ENCODE measurements at regions not wholly inside any gene's neighbourhood (a gene's known extent, or its start where the extent isn't known, plus 50 kb on each side); places are given as distances from the start of the nearest gene placed in this dataset.
"Not testable (repeated sequence)": the region's sequence is repeated elsewhere in the genome, so short reads cannot be mapped to it uniquely, and the experiment has no call there.

DNA sequence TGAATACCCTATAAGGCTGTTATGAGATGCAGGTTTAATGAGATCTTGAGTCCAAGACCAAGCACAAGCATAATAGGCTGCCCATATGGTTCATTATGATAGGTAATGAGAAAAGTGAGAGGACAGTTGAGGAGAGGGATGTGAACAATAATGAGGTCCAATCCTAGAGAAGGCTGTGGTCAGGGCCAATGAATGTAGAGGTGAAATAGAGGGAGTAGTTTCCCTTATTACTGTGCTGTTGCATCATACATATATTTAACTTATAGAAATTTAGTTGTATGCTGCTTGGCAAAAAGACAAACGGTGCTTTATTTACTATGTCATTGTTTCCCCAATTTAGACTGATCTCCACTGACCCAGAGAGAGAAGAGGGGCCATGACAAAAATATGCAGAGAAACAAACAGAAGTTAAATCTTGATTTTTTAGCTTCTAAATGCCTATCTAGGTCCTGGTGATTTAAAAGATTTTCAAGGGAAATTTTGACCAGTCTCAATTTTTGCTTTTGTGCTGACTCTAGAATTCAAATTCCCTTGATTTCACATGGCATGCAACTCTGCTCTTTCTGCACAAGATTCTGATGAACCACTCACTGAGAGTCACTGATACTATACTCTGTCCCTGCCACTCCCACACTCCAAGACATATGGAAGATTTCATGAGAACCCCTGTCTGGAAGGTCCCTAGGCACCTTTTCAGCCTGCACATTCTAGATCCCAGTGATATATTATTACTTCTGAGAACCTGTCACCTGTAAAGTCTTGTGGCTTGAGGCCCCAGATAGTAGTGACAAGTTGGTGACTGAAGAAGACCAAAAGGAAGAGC lies 159.7 kb downstream of the VSIG4 start:
- no peak for DNase-seq

DNA sequence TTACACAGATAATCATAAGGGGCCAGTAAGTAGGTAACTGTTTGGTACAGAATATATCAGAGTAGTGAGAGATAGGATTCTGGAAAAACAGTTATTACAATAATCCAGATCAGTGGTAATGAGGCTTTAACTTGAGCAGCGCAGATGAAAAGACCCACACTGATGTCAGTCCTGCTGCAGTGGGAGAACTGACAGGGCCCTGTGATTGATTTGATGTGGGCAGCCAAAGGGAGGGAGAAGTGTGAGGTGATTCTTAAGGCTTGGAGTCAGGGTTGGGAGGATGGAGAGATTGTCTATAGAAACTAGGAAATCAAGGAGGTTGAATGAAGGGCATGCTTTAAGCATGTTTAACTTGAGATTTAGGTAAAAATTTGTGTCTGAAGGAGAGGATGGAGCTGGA lies 161.4 kb downstream of the VSIG4 start:
- no peak for DNase-seq

DNA sequence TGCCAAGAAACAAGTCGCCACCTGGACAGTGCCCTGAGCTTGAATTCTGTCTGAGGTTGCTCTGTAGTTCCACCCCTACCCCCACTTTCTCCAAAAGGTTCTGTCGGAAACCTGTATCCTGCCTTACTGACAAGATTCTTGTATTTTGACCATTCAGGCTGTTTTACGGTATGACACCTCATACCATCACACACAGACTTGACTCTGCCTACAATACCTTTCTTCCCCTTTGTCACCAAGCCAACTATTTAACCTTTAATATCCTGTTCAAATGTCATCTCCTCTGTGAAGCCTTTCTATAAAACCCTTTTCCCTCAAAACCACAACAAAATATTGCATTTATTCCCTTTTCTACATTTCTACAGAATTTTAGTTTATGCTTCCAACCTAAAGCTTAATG lies 161.9 kb downstream of the VSIG4 start:
- DNase-seq: no peak

DNA sequence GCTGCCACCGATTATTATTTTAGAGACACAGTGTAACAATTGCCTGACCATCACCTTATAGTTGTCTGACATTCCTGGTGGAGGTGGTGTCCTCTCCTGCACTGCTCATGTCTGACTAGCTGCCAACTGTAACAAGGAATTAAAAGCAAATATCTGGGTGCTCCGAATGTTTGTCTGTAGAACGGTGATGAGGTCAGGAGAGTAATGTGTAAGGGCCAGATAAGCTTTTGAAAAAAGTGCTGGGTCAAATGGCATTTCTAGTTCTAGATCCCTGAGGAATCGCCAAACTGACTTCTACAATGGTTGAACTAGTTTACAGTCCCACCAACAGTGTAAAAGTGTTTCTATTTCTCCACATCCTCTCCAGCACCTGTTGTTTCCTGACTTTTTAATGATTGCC lies 164.3 kb downstream of the VSIG4 start:
- not testable (repeated sequence) for DNase-seq

DNA sequence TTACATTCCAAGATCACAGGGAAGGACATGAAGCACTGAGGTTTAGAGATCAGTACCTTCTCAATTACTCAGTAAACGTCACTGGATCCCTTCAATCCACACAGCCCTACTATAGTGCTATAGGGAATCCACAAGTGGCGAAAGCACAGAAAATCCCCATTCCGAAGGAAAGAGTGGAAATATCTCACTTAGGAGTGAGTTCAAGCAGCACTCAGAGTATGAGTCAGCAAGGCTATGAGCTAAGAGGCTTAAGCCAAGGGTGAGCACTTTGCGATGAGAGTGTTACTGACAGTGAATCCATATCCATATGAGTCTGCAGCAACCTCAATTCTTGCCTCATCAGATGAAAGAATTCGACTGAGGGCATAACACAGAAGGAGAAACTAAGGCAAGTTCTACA lies 165.1 kb downstream of the VSIG4 start:
- no peak for DNase-seq

DNA sequence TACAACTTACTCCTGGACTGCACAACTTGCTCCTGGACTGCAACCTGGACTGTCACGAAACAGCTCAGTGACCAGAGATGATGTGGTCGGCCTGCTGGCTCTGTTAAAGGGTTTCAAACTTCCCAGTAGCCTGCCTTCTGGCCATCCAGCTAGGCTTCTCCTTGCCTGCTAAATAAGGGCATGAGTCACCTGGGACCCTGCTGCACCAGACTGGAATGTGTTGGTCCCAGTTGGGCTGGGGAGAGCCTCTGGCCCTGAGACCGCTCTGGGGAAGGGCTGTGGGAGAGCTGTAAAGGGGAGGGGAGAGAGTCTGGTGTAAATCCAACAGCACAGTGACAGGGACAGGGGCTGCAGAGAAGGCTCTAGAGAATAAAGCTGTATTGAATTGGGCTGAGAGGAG lies 165.8 kb downstream of the VSIG4 start:
- no peak for DNase-seq

DNA sequence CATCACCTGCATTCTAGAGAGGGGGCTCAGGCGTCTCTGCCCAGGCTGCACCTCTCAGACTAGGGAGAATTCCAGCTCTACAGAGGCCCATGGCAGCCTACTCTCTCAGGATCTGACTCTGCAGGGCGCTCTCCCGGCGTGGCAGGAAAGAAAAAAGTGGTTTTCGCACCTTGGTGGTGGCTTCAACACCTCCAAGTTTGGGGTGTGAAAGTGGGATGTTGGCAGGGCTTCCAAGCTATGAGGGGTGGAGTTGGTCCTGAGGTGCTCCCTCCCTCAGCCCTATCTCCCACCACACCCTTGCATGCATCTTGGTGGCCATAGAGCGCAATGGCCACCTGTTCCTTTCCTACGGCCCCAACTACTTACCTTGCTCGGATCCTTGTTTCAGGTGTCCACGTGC lies 166.5 kb downstream of the VSIG4 start:
- no peak for DNase-seq

DNA sequence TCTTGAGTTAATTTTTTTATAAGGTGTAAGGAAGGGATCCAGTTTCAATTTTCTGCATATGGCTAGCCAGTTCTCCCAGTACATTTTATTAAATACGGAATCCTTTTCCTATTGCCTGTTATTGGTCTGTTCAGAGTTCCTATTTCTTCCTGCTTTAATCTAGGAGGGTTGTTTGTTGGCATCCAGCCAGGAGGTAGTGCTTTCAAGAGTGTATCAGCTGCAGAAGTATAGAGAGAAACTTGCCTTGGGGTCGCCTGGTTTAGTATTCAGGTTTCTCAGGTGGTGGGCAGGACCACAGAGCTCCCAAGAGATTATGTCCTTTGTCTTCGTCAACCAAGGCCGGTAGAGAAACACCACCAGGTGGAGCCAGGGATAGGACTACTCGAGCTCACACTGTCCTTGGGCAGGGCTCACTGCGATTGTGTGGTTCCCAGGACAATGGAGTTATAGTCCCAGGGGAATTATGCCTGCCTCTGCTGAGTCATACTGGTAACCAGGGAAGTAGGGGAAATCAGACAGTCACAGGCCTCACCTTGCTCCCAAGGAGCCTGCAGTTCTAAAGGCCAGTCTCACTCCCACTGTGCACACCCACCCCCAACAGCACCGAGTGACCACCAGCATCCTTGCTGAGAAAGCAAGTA lies 168.1 kb downstream of the VSIG4 start:
- peak; percentile 56 for DNase-seq

DNA sequence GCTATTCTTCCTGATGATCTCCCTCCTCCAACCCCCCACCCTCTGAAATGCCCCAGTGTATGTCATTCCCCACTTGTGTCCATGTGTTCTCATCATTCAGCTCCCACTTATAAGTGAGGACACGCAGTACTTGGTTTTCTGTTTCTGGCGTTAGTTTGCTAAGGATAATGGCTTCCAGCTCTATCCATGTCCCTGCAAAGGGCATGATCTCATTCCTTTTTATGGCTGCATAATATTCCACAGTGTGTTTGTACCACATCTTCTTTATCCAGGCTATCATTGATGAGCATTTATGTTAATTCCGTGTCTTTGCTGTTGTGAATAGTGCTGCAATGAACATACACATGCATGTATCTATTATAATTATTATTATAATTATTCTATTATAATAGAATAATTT lies 169.3 kb downstream of the VSIG4 start:
- not testable (repeated sequence) for DNase-seq

DNA sequence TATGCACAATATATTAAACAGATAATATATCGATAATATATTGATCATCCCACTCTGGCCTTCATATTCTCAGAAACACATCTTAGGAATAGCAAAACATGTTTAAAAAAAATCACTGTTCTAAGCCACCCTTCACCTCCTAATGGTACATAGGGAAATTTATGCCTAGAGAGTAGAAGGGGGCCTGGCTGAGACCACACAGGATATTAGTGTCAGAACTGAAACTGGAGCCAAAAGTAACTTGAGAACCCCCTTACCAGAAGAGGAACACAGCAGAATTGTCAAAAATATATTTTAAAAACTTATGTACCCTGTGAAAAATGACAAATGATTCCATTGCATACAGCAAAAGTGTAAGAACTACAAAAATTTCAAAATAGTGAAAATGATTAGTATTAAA lies 173.1 kb downstream of the VSIG4 start:
- DNase-seq: no peak

DNA sequence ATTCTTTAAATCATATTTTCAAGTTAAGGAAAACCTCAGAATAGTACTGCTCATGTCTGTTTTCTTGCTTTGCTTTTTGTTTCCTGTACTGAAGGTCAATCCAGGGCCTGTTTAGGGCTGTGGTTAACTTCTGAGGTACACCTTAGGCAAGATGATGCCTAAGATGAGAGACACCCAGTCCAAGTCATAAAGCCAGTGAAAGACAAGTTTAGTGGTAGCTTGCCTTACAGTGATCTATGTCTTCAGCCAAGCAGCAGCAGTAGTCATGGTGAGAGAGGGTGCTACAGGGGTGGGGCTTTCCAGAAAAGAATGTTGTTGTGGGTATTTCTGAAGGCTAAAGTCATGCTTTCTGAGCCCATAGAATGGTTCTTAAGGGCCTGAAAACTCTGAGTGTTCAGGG lies 173.7 kb downstream of the VSIG4 start:
- no peak for DNase-seq

DNA sequence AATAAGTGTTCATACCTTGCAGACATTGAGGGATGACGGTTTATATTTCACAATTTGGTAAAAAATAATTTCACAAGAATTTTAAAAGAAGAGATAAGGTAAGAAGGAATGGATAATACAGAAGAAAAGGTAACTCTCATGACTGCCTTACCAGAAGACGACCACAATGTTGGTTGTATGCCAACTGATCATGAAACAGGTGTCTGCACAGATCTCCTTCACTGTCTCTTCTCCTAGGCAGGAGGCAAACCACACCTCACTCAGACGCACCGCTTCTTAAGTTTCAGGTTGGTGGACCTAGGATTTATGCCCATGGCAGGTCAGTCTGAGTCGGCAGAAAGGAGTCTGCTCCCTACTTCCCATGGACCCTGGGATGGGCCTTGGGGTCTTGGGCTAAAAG lies 177.2 kb downstream of the VSIG4 start:
- DNase-seq: no peak

DNA sequence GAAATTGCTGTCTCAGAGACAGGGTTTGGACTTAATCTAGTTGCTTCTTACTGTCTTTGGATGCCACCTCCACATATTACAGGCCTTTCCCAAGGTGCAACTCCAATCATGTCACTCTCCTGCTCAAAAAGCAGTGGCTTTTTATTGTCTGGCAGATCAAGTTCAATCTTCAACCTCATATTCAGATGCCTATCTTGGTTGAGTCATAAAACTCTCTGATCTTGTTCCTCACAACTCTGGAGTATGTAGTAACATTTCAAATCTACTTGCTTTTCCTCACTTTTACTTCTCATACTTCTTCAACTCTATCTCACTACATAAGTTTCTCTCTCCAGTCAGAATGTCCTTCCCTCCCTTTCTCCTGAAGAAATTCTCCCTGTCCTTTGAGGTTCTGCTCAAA lies 180.6 kb downstream of the VSIG4 start:
- DNase-seq: no peak

DNA sequence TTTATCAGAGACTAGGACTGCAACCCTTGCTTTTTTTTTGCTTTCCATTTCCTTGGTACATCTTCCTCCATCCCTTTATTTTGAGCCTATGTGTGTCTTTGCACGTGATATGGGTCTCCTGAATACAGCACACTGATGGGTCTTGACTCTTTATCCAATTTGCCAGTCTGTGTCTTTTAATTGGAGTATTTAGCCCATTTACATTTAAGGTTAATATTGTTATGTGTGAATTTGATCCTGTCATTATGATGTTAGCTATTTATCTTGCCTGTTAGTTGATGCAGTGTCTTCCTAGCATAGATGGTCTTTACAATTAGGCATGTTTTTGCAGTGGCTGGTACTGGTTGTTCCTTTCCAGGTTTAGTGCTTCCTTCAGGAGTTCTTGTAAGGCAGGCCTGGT lies 185.4 kb downstream of the VSIG4 start:
- DNase-seq: not testable (repeated sequence)

DNA sequence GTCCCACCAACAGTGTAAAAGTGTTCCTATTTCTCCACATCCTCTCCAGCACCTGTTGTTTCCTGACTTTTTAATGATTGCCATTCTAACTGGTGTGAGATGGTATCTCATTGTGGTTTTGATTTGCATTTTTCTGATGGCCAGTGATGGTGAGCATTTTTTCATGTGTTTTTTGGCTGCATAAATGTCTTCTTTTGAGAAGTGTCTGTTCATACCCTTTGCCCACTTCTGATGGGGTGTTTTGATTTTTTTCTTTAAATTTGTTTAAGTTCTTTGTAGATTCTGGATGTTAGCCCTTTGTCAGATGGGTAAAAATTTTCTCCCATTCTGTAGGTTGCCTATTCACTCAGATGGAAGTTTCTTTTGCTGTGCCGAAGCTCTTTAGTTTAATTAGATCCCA lies 183.9 kb downstream of the MSN start:
- not testable (repeated sequence) for DNase-seq

DNA sequence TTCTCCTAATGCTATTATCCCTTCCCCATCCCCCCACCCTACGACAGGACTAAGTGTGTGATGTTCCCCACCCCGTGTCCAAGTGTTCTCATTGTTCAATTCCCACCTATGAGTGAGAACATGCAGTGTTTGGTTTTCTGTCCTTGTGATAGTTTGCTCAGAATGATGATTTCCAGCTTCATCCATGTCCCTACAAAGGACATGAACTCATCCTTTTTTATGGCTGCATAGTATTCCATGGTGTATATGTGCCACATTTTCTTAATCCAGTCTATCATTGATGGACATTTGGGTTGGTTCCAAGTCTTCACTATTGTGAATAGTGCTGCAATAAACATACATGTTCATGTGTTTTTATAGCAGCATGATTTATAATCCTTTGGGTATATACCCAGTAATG lies 183.4 kb downstream of the MSN start:
- DNase-seq: not testable (repeated sequence)

DNA sequence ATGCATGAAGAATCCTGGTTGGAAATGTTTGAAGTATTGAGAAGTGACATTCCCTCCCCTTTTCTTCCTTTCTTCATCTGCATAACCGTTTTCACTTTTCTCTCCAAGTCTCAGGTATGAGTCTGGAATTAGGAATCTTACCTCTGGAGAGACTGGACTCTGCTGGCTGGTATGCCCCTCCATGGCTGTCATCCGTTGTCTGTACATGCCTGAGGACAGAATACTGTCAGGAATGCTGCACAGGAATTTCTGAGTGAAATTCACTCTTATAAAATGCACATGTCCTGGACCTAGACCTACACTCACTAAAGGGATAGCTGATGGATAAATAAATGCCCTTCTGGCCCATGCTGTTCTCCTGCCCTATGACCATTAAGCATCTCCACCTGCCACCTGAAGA lies 179.5 kb downstream of the MSN start:
- DNase-seq: no peak

DNA sequence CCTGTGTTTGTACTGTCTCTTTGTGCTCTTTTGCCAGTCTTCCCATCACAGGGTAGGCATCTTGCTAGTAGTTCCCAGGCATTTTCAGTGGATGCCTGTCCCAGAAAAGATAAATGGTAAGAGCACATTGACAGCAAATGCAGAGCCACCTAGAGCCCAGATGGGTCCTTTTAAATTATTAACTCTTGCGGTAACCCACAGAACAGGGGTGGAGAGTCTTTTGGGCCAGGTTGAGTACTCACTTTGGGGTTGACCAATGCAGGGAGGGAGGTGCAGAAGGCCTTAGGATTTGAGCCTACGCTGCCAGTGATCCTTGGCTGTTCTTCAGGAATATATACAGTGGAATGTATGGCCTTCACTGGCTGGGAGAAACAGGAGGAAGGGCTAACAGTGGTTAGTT lies 173.8 kb downstream of the MSN start:
- no peak for DNase-seq

DNA sequence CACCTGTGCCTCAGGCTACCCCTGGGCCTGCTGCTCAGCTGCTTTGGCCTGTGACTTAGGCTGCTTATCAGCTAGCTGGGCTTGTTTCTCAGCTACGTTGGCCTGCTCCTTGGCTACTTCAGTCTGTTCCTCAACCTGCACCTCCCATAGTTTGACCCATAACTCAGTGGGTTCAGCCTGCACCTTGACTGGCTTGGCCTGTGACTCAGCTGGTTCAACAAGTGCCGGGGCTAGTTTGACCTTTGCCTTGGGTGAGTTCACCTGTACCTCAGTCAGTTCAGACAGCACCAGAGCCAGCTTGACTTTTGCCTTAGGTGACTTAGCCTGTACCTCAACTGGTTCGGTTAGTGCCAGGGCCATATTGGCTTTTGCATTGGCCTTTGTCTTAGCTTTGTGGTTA lies 171.2 kb downstream of the MSN start:
- DNase-seq: no peak

DNA sequence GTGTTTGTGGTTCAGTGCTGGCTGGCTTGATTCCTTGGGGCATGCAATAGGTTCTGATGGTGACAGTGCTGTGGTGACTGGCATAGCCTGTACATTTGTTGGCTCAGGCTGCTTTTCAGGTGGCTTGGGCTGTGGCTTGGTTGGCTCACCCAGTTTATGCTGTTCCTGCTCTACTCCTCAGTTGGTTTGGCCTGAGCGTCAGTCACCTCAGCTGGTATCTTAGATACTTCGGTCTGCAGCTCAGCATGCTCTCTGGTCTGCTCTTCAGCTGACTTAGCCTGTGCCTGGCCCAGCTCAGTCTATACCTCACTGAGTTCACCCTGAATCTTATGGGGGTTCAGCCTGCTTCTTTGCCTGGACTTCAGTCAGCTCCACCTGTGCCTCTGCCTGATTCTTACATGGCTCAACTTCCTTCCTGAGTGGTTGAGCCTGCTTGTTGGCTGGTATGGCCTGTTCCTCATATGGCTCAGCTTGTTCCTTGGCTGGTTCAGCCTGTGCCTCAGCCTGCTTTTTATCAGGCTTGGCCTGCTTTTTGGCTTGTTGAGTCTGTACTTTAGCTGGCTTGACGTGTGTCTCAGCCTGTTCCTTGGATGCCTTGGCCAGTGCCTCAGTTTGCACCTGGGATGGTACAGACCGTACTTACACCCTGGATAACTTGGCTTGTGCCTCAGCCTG lies 170.6 kb downstream of the MSN start:
- no peak for DNase-seq

DNA sequence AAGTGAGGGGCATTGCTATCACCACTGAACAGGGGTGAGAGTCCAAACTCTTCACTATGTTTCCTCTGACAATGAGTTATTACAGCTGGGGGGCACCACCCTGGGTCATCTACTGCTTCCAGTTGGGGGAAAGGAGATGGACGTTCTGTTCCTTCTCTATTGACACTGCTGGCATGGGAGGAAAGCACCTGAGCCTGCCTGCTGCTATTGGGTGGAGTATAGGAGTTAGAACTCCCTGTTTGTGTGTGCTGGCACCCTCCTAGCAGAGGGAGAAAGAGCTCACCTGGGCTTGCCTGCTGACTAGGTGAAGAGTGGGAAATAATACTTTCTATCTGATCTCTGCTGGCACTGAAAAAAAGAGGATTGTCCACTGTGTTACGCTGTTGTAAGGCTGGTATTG lies 163.8 kb downstream of the MSN start:
- DNase-seq: no peak

DNA sequence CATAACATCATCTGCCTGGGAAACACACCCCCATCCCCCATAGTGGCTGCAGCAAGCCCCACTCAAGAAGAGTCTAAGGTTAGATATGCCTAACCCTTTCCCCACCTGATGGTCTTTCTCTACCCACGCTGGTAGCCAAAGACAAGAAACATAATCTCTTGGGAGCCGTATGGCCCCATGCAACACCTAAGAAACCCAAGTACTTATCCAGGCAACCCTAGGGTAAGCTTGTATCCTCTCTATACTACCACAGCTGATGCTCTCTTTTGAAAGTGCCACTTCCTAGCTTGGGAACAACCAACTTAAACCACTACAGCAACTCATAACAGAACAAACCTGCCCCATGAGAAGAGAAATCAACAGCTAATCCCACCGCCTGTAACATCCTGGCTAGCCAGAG lies 161.1 kb downstream of the MSN start:
- DNase-seq: peak; percentile 7

DNA sequence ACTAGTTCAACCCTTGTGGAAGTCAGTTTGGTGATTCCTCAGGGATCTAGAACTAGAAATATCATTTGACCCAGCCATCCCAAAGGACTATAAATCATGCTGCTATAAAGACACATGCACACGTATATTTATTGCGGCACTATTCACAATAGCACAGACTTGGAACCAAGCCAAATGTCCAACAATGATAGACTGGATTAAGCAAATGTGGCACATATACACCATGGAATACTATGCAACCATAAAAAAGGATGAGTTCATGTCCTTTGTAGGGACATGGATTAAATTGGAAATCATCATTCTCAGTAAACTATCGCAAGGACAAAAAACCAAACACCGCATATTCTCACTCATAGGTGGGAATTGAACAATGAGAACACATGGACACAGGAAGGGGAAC lies 157.8 kb downstream of the MSN start:
- not testable (repeated sequence) for DNase-seq
